ENCODE measurements at regions not wholly inside any gene's neighbourhood (a gene's known extent, or its start where the extent isn't known, plus 50 kb on each side); places are given as distances from the start of the nearest gene placed in this dataset.

- TF ChIP-seq CTCF (conservative IDR thresholded peaks at IDR 0.05 in 1 of 2, IDR thresholded peaks at IDR 0.05 in 1 of 2; ENCODE audit: extremely low read depth in 1 of 2, insufficient read depth in 1 of 2, low read depth in 1 of 2, low read length in 2 of 2): no peak
- TF ChIP-seq EZH2 (IDR thresholded peaks at IDR 0.05; ENCODE audit: borderline replicate concordance, low read length): no peak
These were observed 288.1 kb downstream of the DUSP6 start for GRCh38 chr12:89064151-89064550.

All from mammary epithelial cell (primary cell).